Trophoblast cell (in vitro differentiated cells and primary cell): ENCODE measurements at regions not wholly inside any gene's neighbourhood (a gene's known extent, or its start where the extent isn't known, plus 50 kb on each side); places are given as distances from the start of the nearest gene placed in this dataset.

Experiments
- DNase-seq, 2 donors: peaks; one replicate each; pipeline ENCODE4 v3.0.0-alpha.2; 2016
- H2AFZ ChIP-seq: 2 replicates; pipeline ENCODE4 v1.6.1; 2013; ENCODE audit warnings: low read length, moderate library complexity, mild to moderate bottlenecking; ENCODE audit not compliant: insufficient read depth, poor library complexity
- H2AK5ac ChIP-seq: 2 replicates; pipeline ENCODE4 v1.6.1; 2013; ENCODE audit warnings: mild to moderate bottlenecking, low read length
- H2BK120ac ChIP-seq: 2 replicates; pipeline ENCODE4 v1.6.1; 2013; ENCODE audit warnings: low read length, mild to moderate bottlenecking, moderate library complexity; ENCODE audit not compliant: insufficient read depth, poor library complexity
- H2BK12ac ChIP-seq: 2 replicates; pipeline ENCODE4 v1.6.1; 2013; ENCODE audit warnings: mild to moderate bottlenecking, low read length, moderate library complexity
- H2BK5ac ChIP-seq: 2 replicates; pipeline ENCODE4 v1.6.1; 2013; ENCODE audit warnings: low read length, low read depth, moderate library complexity, mild to moderate bottlenecking; ENCODE audit not compliant: poor library complexity
- H3K14ac ChIP-seq: 2 replicates; pipeline ENCODE4 v1.6.1; 2013; ENCODE audit warnings: mild to moderate bottlenecking, low read length
- H3K18ac ChIP-seq: 2 replicates; pipeline ENCODE4 v1.6.1; 2013; ENCODE audit warnings: mild to moderate bottlenecking, low read length
- H3K23ac ChIP-seq: 2 replicates; pipeline ENCODE4 v1.6.1; 2013; ENCODE audit warnings: low read length
- H3K27ac ChIP-seq: 2 replicates; pipeline ENCODE4 v1.5.1; 2013; ENCODE audit warnings: low read depth, mild to moderate bottlenecking, inconsistent platforms, low read length, moderate library complexity
- H3K27me3 ChIP-seq: 2 replicates; pipeline ENCODE4 v1.6.1; 2013; ENCODE audit warnings: inconsistent platforms, mild to moderate bottlenecking, low read length, moderate library complexity; ENCODE audit not compliant: insufficient read depth
- H3K36me3 ChIP-seq, 2 experiments: 1 replicate in 1 of 2; 2 replicates in 1 of 2; pipeline ENCODE4 v1.6.1; 2013; ENCODE audit warnings: low read length in 2 of 2, mild to moderate bottlenecking in 2 of 2, moderate library complexity in 1 of 2; ENCODE audit not compliant: insufficient read depth in 2 of 2, control insufficient read depth in 1 of 2
- H3K4ac ChIP-seq: 2 replicates; pipeline ENCODE4 v1.6.1; 2013; ENCODE audit warnings: low read depth, mild to moderate bottlenecking, low read length, moderate library complexity
- H3K4me1 ChIP-seq, 2 experiments: 1 replicate in 1 of 2; 2 replicates in 1 of 2; pipeline ENCODE4 v1.6.1; 2013; ENCODE audit warnings: low read length in 2 of 2, mild to moderate bottlenecking in 2 of 2, moderate library complexity in 1 of 2; ENCODE audit not compliant: insufficient read depth in 2 of 2, control insufficient read depth in 1 of 2
- H3K4me2 ChIP-seq: 2 replicates; pipeline ENCODE4 v1.6.1; 2013; ENCODE audit warnings: inconsistent platforms, mild to moderate bottlenecking, low read length, moderate library complexity
- H3K4me3 ChIP-seq: 2 replicates; pipeline ENCODE4 v1.5.1; 2013; ENCODE audit warnings: mild to moderate bottlenecking, low read depth, low read length, inconsistent platforms
- H3K79me1 ChIP-seq: one replicate; pipeline ENCODE4 v1.6.1; 2013; ENCODE audit warnings: low read length
- H3K79me2 ChIP-seq: 2 replicates; pipeline ENCODE4 v1.6.1; 2013; ENCODE audit warnings: low read length, mild to moderate bottlenecking; ENCODE audit not compliant: control insufficient read depth, insufficient read depth, poor library complexity
- H3K9ac ChIP-seq: 2 replicates; pipeline ENCODE4 v1.6.1; 2013; ENCODE audit warnings: mild to moderate bottlenecking, low read length
- H3K9me3 ChIP-seq: 2 replicates; pipeline ENCODE4 v1.6.1; 2013; ENCODE audit warnings: low read depth, mild to moderate bottlenecking, control low read depth, inconsistent platforms, low read length; ENCODE audit not compliant: insufficient read depth
- H4K12ac ChIP-seq: 2 replicates; pipeline ENCODE4 v1.6.1; 2013; ENCODE audit warnings: low read depth, mild to moderate bottlenecking, low read length, moderate library complexity
- H4K8ac ChIP-seq: 2 replicates; pipeline ENCODE4 v1.6.1; 2013; ENCODE audit warnings: low read depth, mild to moderate bottlenecking, low read length, moderate library complexity
- H4K91ac ChIP-seq: one replicate; pipeline ENCODE4 v1.6.1; 2013; ENCODE audit warnings: low read depth, mild to moderate bottlenecking, low read length, moderate library complexity
- WGBS: extraction: QIAGEN DNeasy Blood & Tissue Kit; methylation state at CpG from one replicate; pipeline ENCODE4 v1.1.7; 2013; ENCODE audit warnings: missing lambda C conversion rate; ENCODE audit not compliant: insufficient read length, insufficient coverage; ENCODE audit errors: extremely low coverage; 5-methylcytosine and 5-hydroxymethylcytosine counted together

- Histone ChIP-seq H2BK120ac (no peak overlapping the region), H3K18ac (no peak overlapping the region), H3K4me3 (no peak overlapping the region), H2AK5ac (no peak overlapping the region), H2AFZ (no peak overlapping the region), H3K23ac (no peak overlapping the region), H4K91ac (no peak overlapping the region), H3K79me1 (no peaks in the 10 kb centered on the region), H3K27ac (no peak overlapping the region), H3K14ac (no peak overlapping the region), H3K79me2 (no peaks in the 10 kb centered on the region), H3K4ac (no peak overlapping the region), H4K12ac (no peak overlapping the region), H3K9me3 (no peaks in the 10 kb centered on the region), H3K4me2 (no peak overlapping the region), H3K4me1 (no peaks in the 10 kb centered on the region), H3K36me3 (no peaks in the 10 kb centered on the region), H3K9ac (no peak overlapping the region), H3K27me3 (no peaks in the 10 kb centered on the region), H2BK12ac (no peak overlapping the region), H2BK5ac (no peak overlapping the region), H4K8ac (no peak overlapping the region)
- DNase-seq = no peak
Measured at GRCh38 chr2:145166731-145167302, 646.9 kb upstream of the ZEB2 start.

- H3K79me1 ChIP-seq = no peaks in the 10 kb centered on the region
- 100% methylated on average over 1 of the region's 2 CpGs for WGBS
- H3K4ac ChIP-seq = no peak overlapping the region
- H3K23ac ChIP-seq = no peak overlapping the region
- H4K91ac ChIP-seq = no peak overlapping the region
- H2BK5ac ChIP-seq = no peak overlapping the region
- H3K4me3 ChIP-seq = no peak overlapping the region
- no peaks in the 10 kb centered on the region for H3K79me2 ChIP-seq
- H3K27me3 ChIP-seq = no peaks in the 10 kb centered on the region
- DNase-seq = no peak
- no peaks in the 10 kb centered on the region for H3K4me1 ChIP-seq
- H2AK5ac ChIP-seq = no peak overlapping the region
- no peak overlapping the region for H4K12ac ChIP-seq
- no peak overlapping the region for H2AFZ ChIP-seq
- H2BK12ac ChIP-seq = no peak overlapping the region
- no peak overlapping the region for H2BK120ac ChIP-seq
- H4K8ac ChIP-seq = no peak overlapping the region
- no peak overlapping the region for H3K9ac ChIP-seq
- H3K27ac ChIP-seq = no peak overlapping the region
- no peaks in the 10 kb centered on the region for H3K9me3 ChIP-seq
- H3K4me2 ChIP-seq = no peak overlapping the region
- no peak overlapping the region for H3K18ac ChIP-seq
- H3K36me3 ChIP-seq = no peaks in the 10 kb centered on the region
- no peak overlapping the region for H3K14ac ChIP-seq
Measured at GRCh38 chr2:145161656-145162055, 641.7 kb upstream of the ZEB2 start.

DNA sequence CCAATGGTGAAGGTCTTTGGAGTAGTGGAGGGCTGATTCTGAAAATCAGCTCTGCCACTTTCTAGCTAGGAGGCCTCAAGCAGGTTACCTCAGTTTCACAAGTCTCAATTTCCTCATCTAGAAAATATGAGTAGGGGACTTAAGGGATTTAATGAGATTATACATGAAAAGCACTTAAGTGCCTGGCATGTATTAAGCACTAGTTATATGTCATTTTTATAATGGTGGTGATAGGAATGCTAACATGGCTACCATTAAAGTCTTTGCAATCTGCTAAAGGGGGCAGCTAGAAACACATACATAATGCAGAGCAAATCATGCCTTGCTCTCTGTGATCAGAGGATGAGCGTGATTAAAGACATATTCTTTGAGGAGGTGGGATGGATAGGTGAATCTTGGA is 640.9 kb upstream of the ZEB2 start:
- no peak overlapping the region for H4K91ac ChIP-seq
- H2AK5ac ChIP-seq = no peak overlapping the region
- no peaks in the 10 kb centered on the region for H3K4me1 ChIP-seq
- H3K4me2 ChIP-seq = no peak overlapping the region
- no peak overlapping the region for H3K14ac ChIP-seq
- H3K36me3 ChIP-seq = no peaks in the 10 kb centered on the region
- H3K27me3 ChIP-seq = no peaks in the 10 kb centered on the region
- WGBS = no CpG with 5 or more reads among the region's 1 CpG
- no peak overlapping the region for H4K8ac ChIP-seq
- no peak overlapping the region for H2AFZ ChIP-seq
- H3K27ac ChIP-seq = no peak overlapping the region
- no peak overlapping the region for H4K12ac ChIP-seq
- no peaks in the 10 kb centered on the region for H3K79me1 ChIP-seq
- H3K79me2 ChIP-seq = no peaks in the 10 kb centered on the region
- H3K9me3 ChIP-seq = no peaks in the 10 kb centered on the region
- H2BK5ac ChIP-seq = no peak overlapping the region
- no peak for DNase-seq
- no peak overlapping the region for H3K23ac ChIP-seq
- no peak overlapping the region for H2BK12ac ChIP-seq
- H3K4ac ChIP-seq = no peak overlapping the region
- no peak overlapping the region for H3K4me3 ChIP-seq
- H3K18ac ChIP-seq = no peak overlapping the region
- no peak overlapping the region for H2BK120ac ChIP-seq
- no peak overlapping the region for H3K9ac ChIP-seq

DNA sequence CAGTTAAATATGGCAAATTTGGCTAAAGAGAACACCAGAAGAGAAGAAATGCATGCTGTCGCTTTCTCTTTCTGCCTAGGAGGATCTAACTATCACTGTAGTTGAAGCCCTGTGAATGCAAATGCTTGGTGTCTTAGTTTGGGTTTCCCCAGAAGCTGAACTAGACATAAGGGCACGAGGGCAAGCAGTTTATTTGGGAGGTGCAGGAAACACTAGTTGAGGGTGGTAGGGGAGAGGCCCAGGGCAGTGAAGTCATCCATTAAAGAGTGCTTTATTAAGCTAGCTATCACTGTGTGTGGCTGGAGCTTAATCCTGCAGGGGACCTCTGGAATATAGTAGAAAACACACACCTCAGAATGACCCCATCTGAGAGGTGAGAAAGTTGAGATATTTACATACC is 639.8 kb upstream of the ZEB2 start:
- H2AFZ ChIP-seq = no peak overlapping the region
- H3K18ac ChIP-seq = no peak overlapping the region
- no peak overlapping the region for H2BK5ac ChIP-seq
- no peak overlapping the region for H3K4me3 ChIP-seq
- H4K91ac ChIP-seq = no peak overlapping the region
- no peak overlapping the region for H2AK5ac ChIP-seq
- H3K79me1 ChIP-seq = no peaks in the 10 kb centered on the region
- H3K79me2 ChIP-seq = no peaks in the 10 kb centered on the region
- no peak overlapping the region for H4K8ac ChIP-seq
- H3K14ac ChIP-seq = no peak overlapping the region
- no peaks in the 10 kb centered on the region for H3K4me1 ChIP-seq
- no peak for DNase-seq
- no peak overlapping the region for H3K4me2 ChIP-seq
- no peak overlapping the region for H4K12ac ChIP-seq
- H3K27me3 ChIP-seq = no peaks in the 10 kb centered on the region
- H3K27ac ChIP-seq = no peak overlapping the region
- no peak overlapping the region for H2BK120ac ChIP-seq
- no peak overlapping the region for H3K4ac ChIP-seq
- WGBS = no CpG with 5 or more reads among the region's 2 CpGs
- no peak overlapping the region for H3K9ac ChIP-seq
- no peak overlapping the region for H3K23ac ChIP-seq
- no peak overlapping the region for H2BK12ac ChIP-seq
- no peaks in the 10 kb centered on the region for H3K9me3 ChIP-seq
- H3K36me3 ChIP-seq = no peaks in the 10 kb centered on the region
